AG09309 (cell line): ENCODE measurements at regions not wholly inside any gene's neighbourhood (a gene's known extent, or its start where the extent isn't known, plus 50 kb on each side); places are given as distances from the start of the nearest gene placed in this dataset.

ENCODE experiments used
- DNase-seq: peaks from one replicate; pipeline ENCODE4 v3.0.0-alpha.2; 2010; ENCODE audit warnings: low read depth
- H3K4me3 ChIP-seq: 2 replicates; pipeline ENCODE4 v1.5.1; 2011; ENCODE audit warnings: mild to moderate bottlenecking, low read depth, low read length, moderate library complexity; ENCODE audit not compliant: control insufficient read depth
- CTCF ChIP-seq: IDR thresholded peaks from 2 replicates; pipeline ENCODE4 v1.5.1; 2011; ENCODE audit warnings: mild to moderate bottlenecking, low read depth, low read length, inconsistent platforms; ENCODE audit not compliant: insufficient read depth, control insufficient read depth; ENCODE audit errors: missing control alignments

DNA sequence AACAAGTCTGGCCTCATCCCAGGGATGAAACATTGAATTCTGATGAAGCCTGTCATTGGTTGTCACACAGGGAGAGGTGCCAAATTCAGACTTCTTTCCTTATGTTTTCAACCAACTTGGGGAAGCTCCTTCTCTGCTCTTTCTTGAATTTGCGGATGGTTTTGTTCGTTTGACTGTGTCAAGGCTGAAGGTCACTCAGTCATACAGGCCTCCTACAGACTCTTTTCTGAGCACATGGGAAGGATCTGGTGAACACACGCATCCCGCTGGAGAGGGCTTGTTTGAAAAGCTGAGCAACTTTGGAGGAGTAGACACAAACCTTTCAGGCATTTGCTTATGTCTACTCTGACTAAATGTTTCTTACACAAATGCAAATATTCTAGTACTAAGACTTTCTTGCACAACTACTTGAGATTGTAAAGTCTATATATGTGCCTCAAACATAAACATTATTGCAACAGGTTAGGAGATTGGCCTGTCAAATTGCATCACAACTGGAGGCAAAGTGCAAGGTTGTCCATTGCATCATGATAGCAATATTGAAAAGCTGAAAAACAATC, 151.5 kb upstream of the NR3C1 start:
- no peak for DNase-seq
- no peak overlapping the region for H3K4me3 ChIP-seq
- no peak for TF ChIP-seq CTCF

DNA sequence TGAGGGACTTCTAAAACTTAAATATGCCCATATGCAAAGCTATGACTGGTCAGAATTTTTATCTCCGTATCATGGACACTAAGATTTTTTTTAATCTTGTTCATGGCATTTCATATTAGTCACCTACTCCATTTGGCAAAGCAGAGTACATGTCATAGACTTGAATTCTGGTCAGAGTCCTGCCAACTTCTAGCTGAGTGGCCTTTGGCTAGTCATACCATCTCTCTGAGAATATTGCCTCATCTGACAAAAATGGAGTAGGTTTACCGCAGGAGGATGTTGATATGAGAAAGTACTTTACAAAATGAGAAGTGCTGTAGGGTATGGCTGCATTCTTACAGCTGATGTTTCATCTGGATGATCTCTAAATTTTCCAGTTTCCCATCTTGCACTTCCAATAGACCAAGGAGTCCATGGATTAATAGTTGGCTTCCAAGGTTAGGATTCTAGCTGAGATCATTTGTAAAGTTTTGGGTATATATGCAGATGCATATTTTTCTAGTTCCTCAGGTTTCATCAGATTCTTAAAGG, 150.8 kb upstream of the NR3C1 start:
- H3K4me3 ChIP-seq, result no peak overlapping the region

GRCh38 chr5:143552680-143553079, 149.2 kb upstream of the NR3C1 start:
- no peak overlapping the region for H3K4me3 ChIP-seq
- no peak for DNase-seq
- TF ChIP-seq CTCF, result no peak

More for the DNA sequence above, 150.8 kb upstream of the NR3C1 start:
- peak; percentile 96 for DNase-seq
- TF ChIP-seq CTCF, result no peak

GRCh38 chr5:143551820-143552251, 148.3 kb upstream of the NR3C1 start:
- TF ChIP-seq CTCF, result no peak
- DNase-seq, result no peak
- H3K4me3 ChIP-seq, result no peak overlapping the region

DNA sequence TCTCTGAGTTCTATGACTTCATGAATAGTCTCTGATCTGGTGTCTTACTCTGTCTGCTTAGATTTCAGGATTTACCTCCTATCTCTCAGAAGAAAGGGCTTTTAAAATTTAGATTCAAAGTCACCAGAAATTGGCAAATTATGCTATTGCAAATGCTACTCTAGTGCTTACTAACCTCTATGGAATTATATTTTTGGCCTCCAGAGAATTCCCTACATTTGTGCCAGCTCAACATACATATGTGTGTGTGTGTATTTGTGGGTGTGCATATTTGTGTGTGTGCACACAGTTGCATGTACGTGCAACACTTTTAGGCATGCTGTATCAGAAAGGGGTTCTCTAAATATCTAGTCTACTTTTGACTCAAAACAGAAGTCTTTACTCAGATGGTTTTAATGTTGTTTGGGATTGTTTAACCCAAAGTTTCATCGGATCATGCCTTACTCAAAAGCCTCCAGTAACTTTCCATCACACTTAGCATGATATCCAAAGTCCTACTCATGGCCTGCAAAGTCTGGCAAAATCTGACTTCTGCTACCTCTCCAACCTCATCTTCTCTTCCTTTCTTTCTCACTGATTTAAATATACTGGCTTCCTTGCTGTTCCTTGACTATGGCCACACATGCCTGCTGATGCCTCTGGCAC, 147.6 kb upstream of the NR3C1 start:
- TF ChIP-seq CTCF, result no peak
- DNase-seq, result no peak
- H3K4me3 ChIP-seq, result no peak overlapping the region

- no peak for DNase-seq
- H3K4me3 ChIP-seq, result no peak overlapping the region
- no peak for TF ChIP-seq CTCF
These were observed 143.9 kb upstream of the NR3C1 start for GRCh38 chr5:143547342-143547741.
